ENCODE measurements at regions not wholly inside any gene's neighbourhood (a gene's known extent, or its start where the extent isn't known, plus 50 kb on each side); places are given as distances from the start of the nearest gene placed in this dataset.

GRCh38 chr9:129263836-129264235 is 85.8 kb upstream of the IER5L start:
- Histone ChIP-seq H3K4me1 (peaks cover 3 to 8% (median 4%) of the 10 kb centered on the region in 4 donors), H3K36me3 (no peaks in the 10 kb centered on the region), H3K27ac (no peak overlapping the region), H3K27me3 (no peaks in the 10 kb centered on the region), H3K4me3 (no peak overlapping the region), H3K9me3 (no peaks in the 10 kb centered on the region)
- 86 to 90% methylated on average over 8 of the region's 8 CpGs for WGBS, 2 donors
- DNase-seq (no peak), ATAC-seq (ENCODE audit: low FRiP score in 2 of 2) (no peak)
- no peak for TF ChIP-seq EP300 (IDR thresholded peaks at IDR 0.05)

- WGBS, 2 donors, result 69 to 73% methylated on average over 8 to 9 of the region's 9 CpGs
- H3K4me1 ChIP-seq, result peaks cover 13 to 19% (median 14%) of the 10 kb centered on the region in 4 donors
- DNase-seq (no peak), ATAC-seq (ENCODE audit: low FRiP score in 2 of 2) (no peak)
- no peak overlapping the region for H3K27ac ChIP-seq
- H3K9me3 ChIP-seq, result no peaks in the 10 kb centered on the region
- no peak for TF ChIP-seq POLR2A (IDR thresholded peaks at IDR 0.05)
- no peak for TF ChIP-seq CTCF (IDR thresholded peaks at IDR 0.05)
- no peak for TF ChIP-seq EP300 (IDR thresholded peaks at IDR 0.05)
- TF ChIP-seq POLR2AphosphoS5 (IDR thresholded peaks at IDR 0.05), result no peak
- peaks cover 0 to 4% (median 0%) of the 10 kb centered on the region in 4 donors for H3K27me3 ChIP-seq
- no peaks in the 10 kb centered on the region for H3K36me3 ChIP-seq
- no peak overlapping the region for H3K4me3 ChIP-seq
These were observed 84.2 kb upstream of the IER5L start for GRCh38 chr9:129262261-129262660.

GRCh38 chr9:129259375-129259774 is 81.3 kb upstream of the IER5L start:
- WGBS, 2 donors, result 74 to 78% methylated on average over 7 of the region's 7 CpGs
- no peak overlapping the region for H3K4me3 ChIP-seq
- DNase-seq, result no peak

GRCh38 chr9:129258823-129259301 is 80.8 kb upstream of the IER5L start:
- Histone ChIP-seq H3K27me3 (peaks cover 0 to 4% (median 0%) of the 10 kb centered on the region in 4 donors), H3K36me3 (no peaks in the 10 kb centered on the region), H3K9me3 (no peaks in the 10 kb centered on the region), H3K4me1 (peaks cover 13 to 19% (median 14%) of the 10 kb centered on the region in 4 donors), H3K4me3 (peak overlapping the region in 3 of 4 donors; percentile 9 to 42 (median 37)), H3K27ac (no peak overlapping the region)
- ATAC-seq (ENCODE audit: low FRiP score in 2 of 2) (no peak), DNase-seq (peak in 1 of 2 donors; percentile 24)
- 21 to 25% methylated on average over 18 of the region's 18 CpGs for WGBS, 2 donors
- TF ChIP-seq EP300 (IDR thresholded peaks at IDR 0.05) (no peak), CTCF (IDR thresholded peaks at IDR 0.05) (no peak), POLR2AphosphoS5 (IDR thresholded peaks at IDR 0.05) (no peak), POLR2A (IDR thresholded peaks at IDR 0.05) (no peak)

More at GRCh38 chr9:129259375-129259774, 81.3 kb upstream of the IER5L start:
- peaks cover 13 to 19% (median 14%) of the 10 kb centered on the region in 4 donors for H3K4me1 ChIP-seq
- no peaks in the 10 kb centered on the region for H3K36me3 ChIP-seq
- no peaks in the 10 kb centered on the region for H3K9me3 ChIP-seq
- peaks cover 0 to 4% (median 0%) of the 10 kb centered on the region in 4 donors for H3K27me3 ChIP-seq
- TF ChIP-seq POLR2A (IDR thresholded peaks at IDR 0.05) (no peak), EP300 (IDR thresholded peaks at IDR 0.05) (no peak), POLR2AphosphoS5 (IDR thresholded peaks at IDR 0.05) (no peak), CTCF (IDR thresholded peaks at IDR 0.05) (no peak)
- no peak overlapping the region for H3K27ac ChIP-seq
- no peak for ATAC-seq (ENCODE audit: low FRiP score in 2 of 2)

- DNase-seq, result peak; percentile 90 to 96
- Histone ChIP-seq H3K27me3 (peaks cover 0 to 4% (median 0%) of the 10 kb centered on the region in 4 donors), H3K36me3 (no peaks in the 10 kb centered on the region), H3K9me3 (no peaks in the 10 kb centered on the region), H3K27ac (no peak overlapping the region), H3K4me3 (peak overlapping the region in 3 of 4 donors; percentile 9 to 42 (median 37)), H3K4me1 (peaks cover 13 to 19% (median 14%) of the 10 kb centered on the region in 4 donors)
- peak; percentile 82 to 95 for ATAC-seq (ENCODE audit: low FRiP score in 2 of 2)
- TF ChIP-seq EP300 (IDR thresholded peaks at IDR 0.05) (no peak), POLR2A (IDR thresholded peaks at IDR 0.05) (no peak), CTCF (IDR thresholded peaks at IDR 0.05) (no peak), POLR2AphosphoS5 (IDR thresholded peaks at IDR 0.05) (no peak)
- WGBS, 2 donors, result 4 to 8% methylated on average over 35 to 58 of the region's 62 CpGs
These were observed 80.2 kb upstream of the IER5L start for GRCh38 chr9:129258124-129258822.
